GM12878 (cell line): ENCODE measurements at regions not wholly inside any gene's neighbourhood (a gene's known extent, or its start where the extent isn't known, plus 50 kb on each side); places are given as distances from the start of the nearest gene placed in this dataset.

Experiments
- ATAC-seq: fragments of 200-7000 bp; cut with Tn5 transposase; 3 replicates; pipeline ENCODE4 v1.9.1; 2020; ENCODE audit warnings: mild to moderate bottlenecking, moderate library complexity
- BruUV-seq: library from RNA; stranded (reverse); fragments of 400-500 nt; replicated peaks from 2 replicates; lab custom pipeline; 2021; lab: Mats Ljungman, UMichigan
- CTCF ChIA-PET: fragments of 300-600 bp; sonication (Branson Sonifier 250); formaldehyde crosslinking; extraction: SDS; loops from one replicate; lab custom pipeline; 2021; ENCODE audit warnings: inconsistent platforms; lab: Yijun Ruan, JAX
- POLR2A ChIA-PET: fragments of 350-600 bp; formaldehyde crosslinking; extraction: SDS; loops from one replicate; lab custom pipeline; 2021; ENCODE audit warnings: inconsistent platforms; lab: Charles Lee
- RAD21 ChIA-PET: fragments of 300-600 bp; sonication (Branson Sonifier 250); formaldehyde crosslinking; loops from one replicate; lab custom pipeline; 2023; ENCODE audit warnings: antibody characterized with exemption; ENCODE audit not compliant: unreplicated experiment; lab: Charles Lee
- SMC1A ChIA-PET: fragments of 300-600 bp; sonication (Branson Sonifier 250); formaldehyde crosslinking; loops from one replicate; lab custom pipeline; 2023; ENCODE audit not compliant: unreplicated experiment, uncharacterized antibody; lab: Charles Lee
- DNase-seq: peaks from one replicate; pipeline ENCODE4 v3.0.0-alpha.2; 2011; ENCODE audit warnings: low read depth, low spot score
- FAIRE-seq: peaks from 3 replicates; lab custom pipeline; 2011; peaks lifted over from hg19 to GRCh38; lab: Jason Lieb, UNC
- H2AFZ ChIP-seq: 2 replicates; pipeline ENCODE4 v1.6.0; 2011; ENCODE audit warnings: low read depth, low read length, control low read depth; ENCODE audit not compliant: control insufficient read depth
- H3K27ac ChIP-seq: 2 replicates; pipeline ENCODE4 v1.5.1; 2011; ENCODE audit warnings: control low read depth; ENCODE audit not compliant: control insufficient read depth, insufficient read depth
- H3K27me3 ChIP-seq, 2 experiments: replicated peaks in 1 of 2; 2 replicates each; pipeline versions ENCODE4 v1.6.0 to v1.6.1; 2011; ENCODE audit warnings: low read length in 1 of 2; ENCODE audit not compliant: control insufficient read depth in 2 of 2, insufficient read depth in 2 of 2
- H3K36me3 ChIP-seq, 2 experiments: 2 replicates each; pipeline ENCODE4 v1.5.1; 2011; ENCODE audit warnings: low read length in 1 of 2; ENCODE audit not compliant: control insufficient read depth in 2 of 2, insufficient read depth in 2 of 2
- H3K4me1 ChIP-seq: 2 replicates; pipeline ENCODE4 v1.6.1; 2011; ENCODE audit warnings: mild to moderate bottlenecking, low read length, moderate library complexity, mixed read lengths; ENCODE audit not compliant: control insufficient read depth, insufficient read depth
- H3K4me2 ChIP-seq: 2 replicates; pipeline ENCODE4 v1.6.0; 2011; ENCODE audit warnings: control low read depth; ENCODE audit not compliant: control insufficient read depth, insufficient read depth
- H3K4me3 ChIP-seq: fragments of 200-600 bp; sonication (generic); 2 replicates; pipeline ENCODE4 v1.5.1; 2016
- H3K79me2 ChIP-seq: 2 replicates; pipeline ENCODE4 v1.6.0; 2011; ENCODE audit warnings: low read length; ENCODE audit not compliant: control insufficient read depth, insufficient read depth
- H3K9ac ChIP-seq: 2 replicates; pipeline ENCODE4 v1.8.0; 2011; ENCODE audit warnings: low read length, control low read depth, mixed read lengths; ENCODE audit not compliant: control insufficient read depth, insufficient read depth
- H3K9me3 ChIP-seq: replicated peaks from 3 replicates; pipeline ENCODE4 v1.5.1; 2011; ENCODE audit warnings: mild to moderate bottlenecking, low read length; ENCODE audit not compliant: control insufficient read depth, insufficient read depth
- H4K20me1 ChIP-seq: 2 replicates; pipeline ENCODE4 v1.6.0; 2011; ENCODE audit not compliant: control insufficient read depth, insufficient read depth
- CTCF ChIP-seq, 3 experiments: IDR thresholded peaks in 2 of 3; conservative IDR thresholded peaks in 1 of 3; 2 replicates each; pipeline ENCODE4 v1.5.1; 2011; ENCODE audit warnings: low read depth in 3 of 3, low read length in 3 of 3, mild to moderate bottlenecking in 3 of 3, control low read depth in 2 of 3, moderate library complexity in 2 of 3, inconsistent platforms in 1 of 3, mixed read lengths in 1 of 3; ENCODE audit not compliant: control insufficient read depth in 2 of 3, insufficient read depth in 1 of 3; ENCODE audit errors: extremely low read depth in 1 of 3
- GATAD2B ChIP-seq: fragments of 450-650 bp; conservative IDR thresholded peaks from 2 replicates; pipeline ENCODE4 v1.6.1; 2017; ENCODE audit warnings: low read depth, mild to moderate bottlenecking, moderate library complexity
- MEF2A ChIP-seq: IDR thresholded peaks from 2 replicates; pipeline ENCODE4 v1.6.1; 2011; ENCODE audit warnings: low read depth, mild to moderate bottlenecking, low read length, moderate library complexity; ENCODE audit not compliant: insufficient read depth
- NBN ChIP-seq: fragments of 450-650 bp; IDR thresholded peaks from 2 replicates; pipeline ENCODE4 v1.6.1; 2016
- PAX5 ChIP-seq: IDR thresholded peaks from 2 replicates; pipeline ENCODE4 v1.6.1; 2011; ENCODE audit warnings: low read depth, low read length, borderline replicate concordance
- POLR2AphosphoS5 ChIP-seq: IDR thresholded peaks from 2 replicates; pipeline ENCODE4 v1.6.1; 2011; ENCODE audit warnings: mild to moderate bottlenecking, low read length, inconsistent platforms
- SP1 ChIP-seq: IDR thresholded peaks from one replicate; pipeline ENCODE4 v1.6.1; 2011; ENCODE audit warnings: low read depth, low read length
- SPI1 ChIP-seq: IDR thresholded peaks from 2 replicates; pipeline ENCODE4 v1.6.1; 2011; ENCODE audit warnings: low read depth, mild to moderate bottlenecking, low read length, moderate library complexity, borderline replicate concordance; ENCODE audit not compliant: insufficient read depth
- STAT1 ChIP-seq: fragments of 450-650 bp; conservative IDR thresholded peaks from 2 replicates; pipeline ENCODE4 v1.6.1; 2014; ENCODE audit warnings: antibody characterized with exemption, mild to moderate bottlenecking
- ZNF274 ChIP-seq: IDR thresholded peaks from one replicate; pipeline ENCODE4 v1.8.0; 2011; ENCODE audit not compliant: insufficient read length, insufficient read depth
- WGBS: methylation state at CpG from one replicate; pipeline ENCODE4 v1.1.6; 2016; ENCODE audit warnings: low lambda C conversion rate; ENCODE audit not compliant: insufficient replicate concordance, insufficient coverage; ENCODE audit errors: missing lambda C conversion rate; 5-methylcytosine and 5-hydroxymethylcytosine counted together
- in situ Hi-C: fragments of 300-500 bp; cut with MboI; formaldehyde crosslinking; loops from 9 replicates; pipeline ENCODE4 v1.14.3; 2018; ENCODE audit warnings: mixed read lengths
- intact Hi-C: fragments of 100-400 bp; cut with micrococcal nuclease; formaldehyde crosslinking; loops from one replicate; pipeline ENCODE4 v1.14.2; 2022; ENCODE audit not compliant: unreplicated experiment
- TF ChIP-seq, protein P1 (sequence below): fragments of 450-650 bp; IDR thresholded peaks from 2 replicates; pipeline ENCODE4 v1.6.1; 2017; ENCODE audit warnings: borderline replicate concordance

- TF ChIP-seq CTCF (IDR thresholded peaks at IDR 0.05 in 2 of 3, conservative IDR thresholded peaks at IDR 0.05 in 1 of 3; ENCODE audit: control insufficient read depth in 2 of 3, extremely low read depth in 1 of 3, insufficient read depth in 1 of 3, low read depth in 3 of 3, low read length in 3 of 3) (no peak), SPI1 (no peak), GATAD2B (no peak)
- TF ChIP-seq, protein P1, sequence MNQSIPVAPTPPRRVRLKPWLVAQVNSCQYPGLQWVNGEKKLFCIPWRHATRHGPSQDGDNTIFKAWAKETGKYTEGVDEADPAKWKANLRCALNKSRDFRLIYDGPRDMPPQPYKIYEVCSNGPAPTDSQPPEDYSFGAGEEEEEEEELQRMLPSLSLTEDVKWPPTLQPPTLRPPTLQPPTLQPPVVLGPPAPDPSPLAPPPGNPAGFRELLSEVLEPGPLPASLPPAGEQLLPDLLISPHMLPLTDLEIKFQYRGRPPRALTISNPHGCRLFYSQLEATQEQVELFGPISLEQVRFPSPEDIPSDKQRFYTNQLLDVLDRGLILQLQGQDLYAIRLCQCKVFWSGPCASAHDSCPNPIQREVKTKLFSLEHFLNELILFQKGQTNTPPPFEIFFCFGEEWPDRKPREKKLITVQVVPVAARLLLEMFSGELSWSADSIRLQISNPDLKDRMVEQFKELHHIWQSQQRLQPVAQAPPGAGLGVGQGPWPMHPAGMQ, result no peak
These were observed 813.4 kb downstream of the LRFN5 start (continued) for GRCh38 chr14:42420071-42420470.

- FAIRE-seq (no peak), DNase-seq (no peak), ATAC-seq (peak; percentile 53)
- 0% methylated on average over 1 of the region's 1 CpG for WGBS
- no peak for TF ChIP-seq STAT1
- no peak for TF ChIP-seq POLR2AphosphoS5
- no peak for TF ChIP-seq NBN
- TF ChIP-seq MEF2A, result no peak
- no peak for TF ChIP-seq PAX5
- TF ChIP-seq ZNF274, result no peak
- no peak for TF ChIP-seq SP1
- no peaks in the 10 kb centered on the region for H3K27me3 ChIP-seq
- intact Hi-C loops, result no loop called here
- in situ Hi-C loops, result no loop called here
- ChIA-PET RAD21 (no interaction called here), SMC1A (no interaction called here), CTCF (no interaction called here), POLR2A (no interaction called here)
- H3K9ac ChIP-seq, result no peak overlapping the region
- H3K79me2 ChIP-seq, result no peaks in the 10 kb centered on the region
- H3K36me3 ChIP-seq, result no peaks in the 10 kb centered on the region
- H2AFZ ChIP-seq, result peak overlapping the region; percentile 29; the same call in 1 of the 2 replicates
- no TSS peak for BruUV-seq
- no peaks in the 10 kb centered on the region; the same call in 1 of the 2 replicates for H3K4me1 ChIP-seq
- H4K20me1 ChIP-seq, result no peaks in the 10 kb centered on the region
- no peak overlapping the region; the same call in 1 of the 2 replicates for H3K27ac ChIP-seq
- no peak overlapping the region for H3K4me2 ChIP-seq
- H3K9me3 ChIP-seq, result no peaks in the 10 kb centered on the region; the same call in 1 of the 3 replicates
- no peak overlapping the region for H3K4me3 ChIP-seq
These were observed 800.5 kb downstream of the LRFN5 start for GRCh38 chr14:42407153-42407552.
